Smooth muscle cell (in vitro differentiated cells): ENCODE measurements at regions not wholly inside any gene's neighbourhood (a gene's known extent, or its start where the extent isn't known, plus 50 kb on each side); places are given as distances from the start of the nearest gene placed in this dataset.
"Not testable (repeated sequence)": the region's sequence is repeated elsewhere in the genome, so short reads cannot be mapped to it uniquely, and the experiment has no call there.

Experiments
- DNase-seq: peaks from one replicate; lab custom pipeline; 2025; ENCODE audit not compliant: unreplicated experiment; lab: John Stamatoyannopoulos, UW
- H2AFZ ChIP-seq: fragments of 200-600 bp; sonication (generic); 2 replicates; pipeline ENCODE4 v1.6.0; 2016; ENCODE audit warnings: antibody characterized with exemption, low read depth, mild to moderate bottlenecking
- H3F3A ChIP-seq: fragments of 200-600 bp; sonication (generic); 2 replicates; pipeline ENCODE4 v1.6.0; 2017; ENCODE audit warnings: antibody characterized with exemption, low read depth
- H3K27ac ChIP-seq: fragments of 200-600 bp; sonication (generic); 2 replicates; pipeline ENCODE4 v1.5.1; 2016; ENCODE audit warnings: low read depth, mild to moderate bottlenecking
- H3K27me3 ChIP-seq: fragments of 200-600 bp; sonication (generic); 2 replicates; pipeline ENCODE4 v1.6.1; 2016; ENCODE audit warnings: low read depth, mild to moderate bottlenecking
- H3K36me3 ChIP-seq: fragments of 200-600 bp; sonication (generic); 2 replicates; pipeline ENCODE4 v1.5.1; 2016; ENCODE audit warnings: low read depth
- H3K4me1 ChIP-seq: fragments of 200-600 bp; sonication (generic); 2 replicates; pipeline ENCODE4 v1.5.1; 2016; ENCODE audit warnings: low read depth
- H3K4me2 ChIP-seq: fragments of 200-600 bp; sonication (generic); 2 replicates; pipeline ENCODE4 v1.6.0; 2016; ENCODE audit warnings: mild to moderate bottlenecking
- H3K4me3 ChIP-seq: fragments of 200-600 bp; sonication (generic); 2 replicates; pipeline ENCODE4 v1.5.1; 2016; ENCODE audit warnings: mild to moderate bottlenecking
- H3K79me2 ChIP-seq: fragments of 200-600 bp; sonication (generic); 2 replicates; pipeline ENCODE4 v1.6.0; 2016; ENCODE audit warnings: low read depth, mild to moderate bottlenecking
- H3K9ac ChIP-seq: fragments of 200-600 bp; sonication (generic); 2 replicates; pipeline ENCODE4 v1.6.0; 2016; ENCODE audit warnings: low read depth
- H3K9me3 ChIP-seq: fragments of 200-600 bp; sonication (generic); replicated peaks from 2 replicates; pipeline ENCODE4 v1.5.1; 2016; ENCODE audit warnings: low read depth
- H4K20me1 ChIP-seq: fragments of 200-600 bp; sonication (generic); 2 replicates; pipeline ENCODE4 v1.6.0; 2016; ENCODE audit warnings: low read depth
- WGBS: methylation state at CpG from one replicate; pipeline ENCODE4 v1.1.7; 2016; ENCODE audit warnings: low lambda C conversion rate; 5-methylcytosine and 5-hydroxymethylcytosine counted together
- TF ChIP-seq, protein P1 (sequence below): fragments of 200-600 bp; sonication (generic); IDR thresholded peaks from 2 replicates; pipeline ENCODE4 v1.5.1; 2017; ENCODE audit warnings: borderline replicate concordance, mild to moderate bottlenecking, antibody characterized with exemption; ENCODE audit not compliant: insufficient read depth, poor library complexity, severe bottlenecking

DNA sequence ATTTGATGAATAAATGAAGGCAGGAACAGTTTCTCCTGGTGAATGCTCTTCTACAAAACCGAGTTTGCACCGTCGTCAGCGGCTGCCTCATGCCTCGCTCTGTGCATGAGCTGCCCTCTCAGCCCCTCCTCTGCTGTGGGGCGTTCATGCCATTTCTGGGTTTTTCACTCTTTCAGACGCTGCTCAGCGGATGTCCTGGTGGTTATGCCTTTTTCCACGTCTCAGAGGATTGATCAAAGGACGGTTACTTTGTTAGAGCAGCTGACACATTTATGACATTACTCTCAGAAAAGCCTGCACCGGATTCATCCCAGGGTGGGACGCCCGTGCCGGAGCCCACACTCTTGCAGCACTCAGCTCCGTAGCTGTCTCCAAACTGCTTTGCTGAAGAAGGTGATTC lies 195.9 kb upstream of the PPP1R26 start:
- H3K4me2 ChIP-seq: no peak overlapping the region
- no peak for DNase-seq
- WGBS: 84% methylated on average over 15 of the region's 15 CpGs
- no peaks in the 10 kb centered on the region for H3K79me2 ChIP-seq
- H3K9ac ChIP-seq: no peak overlapping the region
- no peaks in the 10 kb centered on the region for H3K4me1 ChIP-seq
- no peak overlapping the region for H2AFZ ChIP-seq
- no peaks in the 10 kb centered on the region for H3K27me3 ChIP-seq
- TF ChIP-seq, protein P1, sequence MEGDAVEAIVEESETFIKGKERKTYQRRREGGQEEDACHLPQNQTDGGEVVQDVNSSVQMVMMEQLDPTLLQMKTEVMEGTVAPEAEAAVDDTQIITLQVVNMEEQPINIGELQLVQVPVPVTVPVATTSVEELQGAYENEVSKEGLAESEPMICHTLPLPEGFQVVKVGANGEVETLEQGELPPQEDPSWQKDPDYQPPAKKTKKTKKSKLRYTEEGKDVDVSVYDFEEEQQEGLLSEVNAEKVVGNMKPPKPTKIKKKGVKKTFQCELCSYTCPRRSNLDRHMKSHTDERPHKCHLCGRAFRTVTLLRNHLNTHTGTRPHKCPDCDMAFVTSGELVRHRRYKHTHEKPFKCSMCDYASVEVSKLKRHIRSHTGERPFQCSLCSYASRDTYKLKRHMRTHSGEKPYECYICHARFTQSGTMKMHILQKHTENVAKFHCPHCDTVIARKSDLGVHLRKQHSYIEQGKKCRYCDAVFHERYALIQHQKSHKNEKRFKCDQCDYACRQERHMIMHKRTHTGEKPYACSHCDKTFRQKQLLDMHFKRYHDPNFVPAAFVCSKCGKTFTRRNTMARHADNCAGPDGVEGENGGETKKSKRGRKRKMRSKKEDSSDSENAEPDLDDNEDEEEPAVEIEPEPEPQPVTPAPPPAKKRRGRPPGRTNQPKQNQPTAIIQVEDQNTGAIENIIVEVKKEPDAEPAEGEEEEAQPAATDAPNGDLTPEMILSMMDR: no peak
- no peaks in the 10 kb centered on the region for H3K36me3 ChIP-seq
- H3K9me3 ChIP-seq: no peaks in the 10 kb centered on the region
- H3K4me3 ChIP-seq: no peak overlapping the region
- H3K27ac ChIP-seq: no peak overlapping the region
- no peaks in the 10 kb centered on the region for H4K20me1 ChIP-seq
- H3F3A ChIP-seq: no peaks in the 10 kb centered on the region

DNA sequence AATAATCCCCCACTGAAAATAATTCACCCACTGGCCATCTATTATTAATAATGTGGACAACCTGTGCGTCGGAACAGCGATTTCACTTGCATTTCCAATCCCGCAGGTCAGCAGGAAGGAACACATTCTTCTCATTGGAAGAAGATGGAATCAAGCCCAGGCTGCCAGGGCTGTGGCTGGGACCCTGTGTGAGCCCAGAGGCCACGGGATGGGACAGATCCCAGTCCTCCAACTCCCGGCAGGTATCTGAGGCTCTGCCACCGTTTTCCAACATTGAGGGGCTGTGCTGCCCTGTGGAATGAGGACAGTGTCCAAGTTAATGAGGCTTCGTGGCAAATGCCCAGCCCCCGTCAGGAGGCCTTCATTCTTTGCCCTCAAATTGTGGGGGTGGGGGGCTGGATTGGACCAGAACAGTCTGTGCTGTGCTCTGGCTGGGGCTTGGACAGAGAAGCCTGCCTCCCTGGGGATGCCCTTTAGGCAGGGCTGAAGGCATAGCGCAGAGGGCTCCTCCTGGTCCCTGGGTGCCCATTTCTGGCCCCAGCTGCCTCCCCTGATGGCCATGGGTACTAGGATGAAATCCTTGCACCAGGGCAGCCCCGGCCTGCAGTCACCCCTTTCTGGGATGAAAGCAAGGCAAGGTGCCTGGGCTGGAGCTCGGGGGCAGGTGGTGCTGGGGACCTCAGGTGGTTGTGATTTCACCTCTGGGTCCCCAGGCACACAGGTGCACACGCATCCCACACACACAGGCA lies 195.0 kb upstream of the PPP1R26 start:
- DNase-seq: no peak

DNA sequence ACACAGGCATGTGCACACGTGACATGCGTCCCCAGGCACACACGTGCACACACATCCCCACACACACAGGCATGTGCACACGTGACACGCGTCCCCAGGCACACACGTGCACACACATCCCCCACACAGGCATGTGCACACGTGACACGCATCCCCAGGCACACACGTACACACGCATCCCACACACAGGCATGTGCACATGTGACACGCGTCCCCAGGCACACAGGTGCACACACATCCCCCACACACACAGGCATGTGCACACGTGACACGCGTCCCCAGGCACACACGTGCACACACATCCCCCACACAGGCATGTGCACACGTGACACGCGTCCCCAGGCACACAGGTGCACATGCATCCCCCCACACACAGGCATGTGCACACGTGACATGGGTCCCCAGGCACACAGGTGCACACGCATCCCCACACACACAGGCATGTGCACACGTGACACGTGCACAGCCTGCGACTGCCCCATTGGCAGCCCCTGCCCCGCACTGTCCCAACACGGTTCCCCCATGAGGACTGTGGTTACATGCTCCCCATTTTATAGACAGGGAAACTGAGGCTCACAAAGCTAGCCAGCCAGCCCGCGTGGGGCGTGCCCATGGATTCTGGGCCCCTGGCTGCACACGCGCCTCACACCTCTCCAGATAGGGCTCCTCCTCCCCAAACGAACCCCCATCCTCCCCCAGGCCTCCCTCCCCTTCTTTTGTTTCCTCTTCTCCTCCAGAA lies 193.2 kb upstream of the PPP1R26 start:
- H2AFZ ChIP-seq, H3K79me2 ChIP-seq, H3K27ac ChIP-seq, H3K9ac ChIP-seq, H3K4me2 ChIP-seq, H3K27me3 ChIP-seq, H3K4me3 ChIP-seq, H3K4me1 ChIP-seq, DNase-seq, H4K20me1 ChIP-seq, H3F3A ChIP-seq, H3K36me3 ChIP-seq, H3K9me3 ChIP-seq: not testable (repeated sequence)
- WGBS: 92% methylated on average over 23 of the region's 33 CpGs

More for the DNA sequence above, 195.0 kb upstream of the PPP1R26 start:
- TF ChIP-seq, protein P1: no peak
- Histone ChIP-seq H3K9me3 (no peaks in the 10 kb centered on the region), H3K9ac (no peak overlapping the region), H3K4me1 (no peaks in the 10 kb centered on the region), H3K4me3 (no peak overlapping the region), H3K27me3 (no peaks in the 10 kb centered on the region), H3K36me3 (no peaks in the 10 kb centered on the region), H2AFZ (no peak overlapping the region), H3K79me2 (no peaks in the 10 kb centered on the region), H4K20me1 (no peaks in the 10 kb centered on the region), H3K4me2 (no peak overlapping the region), H3F3A (no peaks in the 10 kb centered on the region), H3K27ac (no peak overlapping the region)
- WGBS: 87% methylated on average over 12 of the region's 13 CpGs

DNA sequence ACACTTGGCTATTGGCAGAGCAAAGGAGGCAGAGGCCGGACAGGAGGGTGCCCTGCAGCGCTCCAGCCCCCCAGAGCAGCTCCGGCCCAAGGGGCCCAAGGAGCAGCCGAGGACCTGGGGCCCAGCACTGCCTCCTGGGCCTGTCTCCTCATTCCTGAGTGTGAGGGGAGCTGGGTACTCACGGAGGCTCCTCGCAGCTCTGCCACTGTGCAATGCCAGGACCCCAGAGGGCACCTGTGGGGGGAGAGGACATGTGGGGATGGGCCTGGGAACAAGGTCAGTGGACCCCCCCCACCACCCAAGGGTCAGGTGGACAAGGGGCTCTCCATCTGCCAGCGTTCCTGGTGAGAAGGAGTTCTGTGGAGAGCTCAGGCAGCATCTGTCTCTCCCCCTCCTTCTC lies 192.6 kb upstream of the PPP1R26 start:
- 96% methylated on average over 7 of the region's 7 CpGs for WGBS
- Histone ChIP-seq H2AFZ (no peak overlapping the region), H4K20me1 (no peaks in the 10 kb centered on the region), H3K9ac (no peak overlapping the region), H3K9me3 (no peaks in the 10 kb centered on the region), H3K27me3 (peaks cover 3% of the 10 kb centered on the region), H3K4me1 (no peaks in the 10 kb centered on the region), H3K36me3 (no peaks in the 10 kb centered on the region), H3K4me2 (no peak overlapping the region), H3K27ac (no peak overlapping the region), H3K79me2 (no peaks in the 10 kb centered on the region), H3F3A (no peaks in the 10 kb centered on the region), H3K4me3 (no peak overlapping the region)
- TF ChIP-seq, protein P1: no peak
- DNase-seq: no peak
